ENCODE measurements at regions not wholly inside any gene's neighbourhood (a gene's known extent, or its start where the extent isn't known, plus 50 kb on each side); places are given as distances from the start of the nearest gene placed in this dataset.

- DNase-seq: no peak
Measured at GRCh38 chr3:194998948-194999347, 272.0 kb downstream of the XXYLT1 start.

- no peak for DNase-seq
Measured at GRCh38 chr3:194999491-194999890, 271.5 kb downstream of the XXYLT1 start.

GRCh38 chr3:195001261-195001660, 269.7 kb downstream of the XXYLT1 start:
- DNase-seq: no peak

GRCh38 chr3:195001961-195002861, 268.7 kb downstream of the XXYLT1 start:
- DNase-seq: peak; percentile 99

GRCh38 chr3:195003006-195003892, 267.7 kb downstream of the XXYLT1 start:
- DNase-seq: no peak

- DNase-seq: no peak
Measured at GRCh38 chr3:195003893-195004289, 267.1 kb downstream of the XXYLT1 start.

GRCh38 chr3:195004512-195005250, 266.3 kb downstream of the XXYLT1 start:
- no peak for DNase-seq

GRCh38 chr3:195005251-195005620, 265.7 kb downstream of the XXYLT1 start:
- no peak for DNase-seq

- DNase-seq: no peak
Measured at GRCh38 chr3:195005759-195006510, 265.0 kb downstream of the XXYLT1 start.

- no peak for DNase-seq
Measured at GRCh38 chr3:195007151-195007550, 263.8 kb downstream of the XXYLT1 start.

- no peak for DNase-seq
Measured at GRCh38 chr3:195007766-195008165, 263.2 kb downstream of the XXYLT1 start.

- DNase-seq: no peak
Measured at GRCh38 chr3:195008816-195009215, 262.1 kb downstream of the XXYLT1 start.

- no peak for DNase-seq
Measured at GRCh38 chr3:195009616-195010015, 261.3 kb downstream of the XXYLT1 start.

GRCh38 chr3:195010551-195011100, 260.3 kb downstream of the XXYLT1 start:
- no peak for DNase-seq

GRCh38 chr3:195011231-195011834, 259.6 kb downstream of the XXYLT1 start:
- DNase-seq: no peak

- DNase-seq: no peak
Measured at GRCh38 chr3:195012100-195012499, 258.9 kb downstream of the XXYLT1 start.

GRCh38 chr3:195012571-195012970, 258.4 kb downstream of the XXYLT1 start:
- no peak for DNase-seq

- DNase-seq: no peak
Measured at GRCh38 chr3:195013411-195014361, 257.3 kb downstream of the XXYLT1 start.

GRCh38 chr3:195015021-195015420, 255.9 kb downstream of the XXYLT1 start:
- DNase-seq: no peak

- no peak for DNase-seq
Measured at GRCh38 chr3:195017151-195017550, 253.8 kb downstream of the XXYLT1 start.
